Activated T-helper 1 cell treated with anti-CD3 and anti-CD28 coated beads, Interleukin-12 subunit alpha, Interleukin-12 subunit beta, Interleukin-2, Interleukin-4 antibody, amounts not matched to agents 30 ng/mL and 10 ng/mL and 1 ng/mL, durations not matched to agents 14 hours and 24 hours and 36 hours (primary cell): ENCODE measurements at regions not wholly inside any gene's neighbourhood (a gene's known extent, or its start where the extent isn't known, plus 50 kb on each side); places are given as distances from the start of the nearest gene placed in this dataset.

ENCODE experiments used
- DNase-seq: peaks from one replicate; pipeline ENCODE4 v3.0.0; 2021; ENCODE audit warnings: low spot score
- H3K27ac Mint-ChIP-seq: one replicate; pipeline ENCODE4 v1.8.0; 2021; ENCODE audit warnings: mild to moderate bottlenecking, mixed read lengths
- H3K27me3 Mint-ChIP-seq: one replicate; pipeline ENCODE4 v1.8.0; 2022; ENCODE audit warnings: mild to moderate bottlenecking, moderate library complexity, mixed read lengths; ENCODE audit not compliant: insufficient read depth
- H3K36me3 Mint-ChIP-seq: one replicate; pipeline ENCODE4 v1.8.0; 2021; ENCODE audit warnings: low read depth, mixed read lengths
- H3K4me1 Mint-ChIP-seq: one replicate; pipeline ENCODE4 v1.8.0; 2021; ENCODE audit warnings: low read depth, mixed read lengths
- H3K4me3 Mint-ChIP-seq: one replicate; pipeline ENCODE4 v1.8.0; 2021; ENCODE audit warnings: mild to moderate bottlenecking, moderate library complexity, mixed read lengths
- H3K9me3 Mint-ChIP-seq: one replicate; pipeline ENCODE4 v1.8.0; 2021; ENCODE audit warnings: mixed read lengths
- intact Hi-C: fragments of 100-400 bp; cut with micrococcal nuclease; formaldehyde crosslinking; loops from one replicate; pipeline ENCODE4 v1.15.1; 2024

- no peaks in the 10 kb centered on the region for H3K9me3 Mint-ChIP-seq
- no peak overlapping the region for H3K4me3 Mint-ChIP-seq
- intact Hi-C loops: no loop called here
- H3K27ac Mint-ChIP-seq: no peak overlapping the region
- H3K4me1 Mint-ChIP-seq: no peaks in the 10 kb centered on the region
- no peaks in the 10 kb centered on the region for H3K36me3 Mint-ChIP-seq
- DNase-seq: no peak
- no peaks in the 10 kb centered on the region for H3K27me3 Mint-ChIP-seq
These were observed 94.1 kb upstream of the MID1 start for GRCh38 chrX:10714531-10714930.

GRCh38 chrX:10722851-10723250 is 102.5 kb upstream of the MID1 start:
- H3K36me3 Mint-ChIP-seq: no peaks in the 10 kb centered on the region

GRCh38 chrX:10725071-10725470 is 104.7 kb upstream of the MID1 start:
- no peak for DNase-seq
- Mint-ChIP-seq H3K36me3 (no peaks in the 10 kb centered on the region), H3K27ac (no peak overlapping the region), H3K9me3 (no peaks in the 10 kb centered on the region), H3K4me1 (no peaks in the 10 kb centered on the region), H3K27me3 (no peaks in the 10 kb centered on the region), H3K4me3 (no peak overlapping the region)
- intact Hi-C loops: loop anchor here (5.0 kb wide), 1 partner anchor 412 kb away; no protein-coding TSS in a partner anchor

More at GRCh38 chrX:10722851-10723250, 102.5 kb upstream of the MID1 start:
- H3K4me3 Mint-ChIP-seq: no peak overlapping the region
- H3K27ac Mint-ChIP-seq: no peak overlapping the region
- DNase-seq: no peak
- intact Hi-C loops: loop anchor here (1.0 to 5.0 kb wide), 2 partner anchors 534 to 736 kb away; no protein-coding TSS in a partner anchor
- no peaks in the 10 kb centered on the region for H3K27me3 Mint-ChIP-seq
- H3K4me1 Mint-ChIP-seq: no peaks in the 10 kb centered on the region
- no peaks in the 10 kb centered on the region for H3K9me3 Mint-ChIP-seq

GRCh38 chrX:10726647-10727046 is 106.3 kb upstream of the MID1 start:
- H3K27ac Mint-ChIP-seq: no peak overlapping the region
- H3K27me3 Mint-ChIP-seq: no peaks in the 10 kb centered on the region
- H3K36me3 Mint-ChIP-seq: no peaks in the 10 kb centered on the region
- intact Hi-C loops: loop anchor here (5.0 kb wide), 1 partner anchor 411 kb away; no protein-coding TSS in a partner anchor
- no peaks in the 10 kb centered on the region for H3K9me3 Mint-ChIP-seq
- no peak overlapping the region for H3K4me3 Mint-ChIP-seq
- no peak for DNase-seq
- H3K4me1 Mint-ChIP-seq: no peaks in the 10 kb centered on the region

- no peak overlapping the region for H3K4me3 Mint-ChIP-seq
- intact Hi-C loops: loop anchor here (5.0 kb wide), 1 partner anchor 408 kb away; no protein-coding TSS in a partner anchor
- no peaks in the 10 kb centered on the region for H3K9me3 Mint-ChIP-seq
- H3K36me3 Mint-ChIP-seq: no peaks in the 10 kb centered on the region
- H3K27me3 Mint-ChIP-seq: no peaks in the 10 kb centered on the region
- H3K27ac Mint-ChIP-seq: no peak overlapping the region
- H3K4me1 Mint-ChIP-seq: no peaks in the 10 kb centered on the region
- DNase-seq: no peak
These were observed 108.5 kb upstream of the MID1 start for GRCh38 chrX:10728806-10729389.

- no peaks in the 10 kb centered on the region for H3K9me3 Mint-ChIP-seq
- no peak overlapping the region for H3K27ac Mint-ChIP-seq
- intact Hi-C loops: no loop called here
- H3K36me3 Mint-ChIP-seq: no peaks in the 10 kb centered on the region
- H3K27me3 Mint-ChIP-seq: no peaks in the 10 kb centered on the region
- no peak for DNase-seq
- H3K4me3 Mint-ChIP-seq: no peak overlapping the region
- H3K4me1 Mint-ChIP-seq: no peaks in the 10 kb centered on the region
These were observed 119.0 kb upstream of the MID1 start for GRCh38 chrX:10739426-10739825.

- no peak overlapping the region for H3K4me3 Mint-ChIP-seq
- H3K9me3 Mint-ChIP-seq: no peaks in the 10 kb centered on the region
- no peaks in the 10 kb centered on the region for H3K27me3 Mint-ChIP-seq
- intact Hi-C loops: no loop called here
- DNase-seq: no peak
- no peaks in the 10 kb centered on the region for H3K4me1 Mint-ChIP-seq
- no peaks in the 10 kb centered on the region for H3K36me3 Mint-ChIP-seq
- H3K27ac Mint-ChIP-seq: no peak overlapping the region
These were observed 120.6 kb upstream of the MID1 start for GRCh38 chrX:10741003-10741402.

- no peak for DNase-seq
- H3K4me3 Mint-ChIP-seq: no peak overlapping the region
- intact Hi-C loops: no loop called here
- no peak overlapping the region for H3K27ac Mint-ChIP-seq
- no peaks in the 10 kb centered on the region for H3K9me3 Mint-ChIP-seq
- no peaks in the 10 kb centered on the region for H3K4me1 Mint-ChIP-seq
- H3K27me3 Mint-ChIP-seq: no peaks in the 10 kb centered on the region
- no peaks in the 10 kb centered on the region for H3K36me3 Mint-ChIP-seq
These were observed 121.2 kb upstream of the MID1 start for GRCh38 chrX:10741550-10741949.

- DNase-seq: no peak
- Mint-ChIP-seq H3K4me3 (no peak overlapping the region), H3K4me1 (no peaks in the 10 kb centered on the region), H3K27me3 (no peaks in the 10 kb centered on the region), H3K9me3 (no peaks in the 10 kb centered on the region), H3K27ac (no peak overlapping the region), H3K36me3 (no peaks in the 10 kb centered on the region)
- intact Hi-C loops: no loop called here
These were observed 123.1 kb upstream of the MID1 start for GRCh38 chrX:10743476-10743875.

GRCh38 chrX:10744007-10744406 is 123.6 kb upstream of the MID1 start:
- Mint-ChIP-seq H3K4me1 (no peaks in the 10 kb centered on the region), H3K27ac (no peak overlapping the region), H3K36me3 (no peaks in the 10 kb centered on the region), H3K4me3 (no peak overlapping the region), H3K9me3 (no peaks in the 10 kb centered on the region), H3K27me3 (no peaks in the 10 kb centered on the region)
- no peak for DNase-seq
- intact Hi-C loops: no loop called here

- no peaks in the 10 kb centered on the region for H3K4me1 Mint-ChIP-seq
- no peak for DNase-seq
- no peaks in the 10 kb centered on the region for H3K27me3 Mint-ChIP-seq
- no peaks in the 10 kb centered on the region for H3K9me3 Mint-ChIP-seq
- intact Hi-C loops: no loop called here
- no peak overlapping the region for H3K4me3 Mint-ChIP-seq
- no peaks in the 10 kb centered on the region for H3K36me3 Mint-ChIP-seq
- no peak overlapping the region for H3K27ac Mint-ChIP-seq
These were observed 127.6 kb upstream of the MID1 start for GRCh38 chrX:10747975-10748374.

- no peak overlapping the region for H3K4me3 Mint-ChIP-seq
- no peaks in the 10 kb centered on the region for H3K9me3 Mint-ChIP-seq
- H3K4me1 Mint-ChIP-seq: no peaks in the 10 kb centered on the region
- intact Hi-C loops: no loop called here
- DNase-seq: no peak
- H3K36me3 Mint-ChIP-seq: no peaks in the 10 kb centered on the region
- no peaks in the 10 kb centered on the region for H3K27me3 Mint-ChIP-seq
- H3K27ac Mint-ChIP-seq: no peak overlapping the region
These were observed 128.7 kb upstream of the MID1 start for GRCh38 chrX:10749113-10749512.

GRCh38 chrX:10750581-10750980 is 130.2 kb upstream of the MID1 start:
- Mint-ChIP-seq H3K4me1 (no peaks in the 10 kb centered on the region), H3K27me3 (no peaks in the 10 kb centered on the region), H3K4me3 (no peak overlapping the region), H3K9me3 (no peaks in the 10 kb centered on the region), H3K36me3 (no peaks in the 10 kb centered on the region), H3K27ac (no peak overlapping the region)
- no peak for DNase-seq
- intact Hi-C loops: no loop called here

GRCh38 chrX:10753116-10753515 is 132.7 kb upstream of the MID1 start:
- H3K36me3 Mint-ChIP-seq: no peaks in the 10 kb centered on the region
- no peaks in the 10 kb centered on the region for H3K27me3 Mint-ChIP-seq
- H3K4me1 Mint-ChIP-seq: no peaks in the 10 kb centered on the region
- no peak for DNase-seq
- intact Hi-C loops: no loop called here
- H3K9me3 Mint-ChIP-seq: no peaks in the 10 kb centered on the region
- H3K27ac Mint-ChIP-seq: no peak overlapping the region
- H3K4me3 Mint-ChIP-seq: no peak overlapping the region
